ENCODE measurements at regions not wholly inside any gene's neighbourhood (a gene's known extent, or its start where the extent isn't known, plus 50 kb on each side); places are given as distances from the start of the nearest gene placed in this dataset.

DNA sequence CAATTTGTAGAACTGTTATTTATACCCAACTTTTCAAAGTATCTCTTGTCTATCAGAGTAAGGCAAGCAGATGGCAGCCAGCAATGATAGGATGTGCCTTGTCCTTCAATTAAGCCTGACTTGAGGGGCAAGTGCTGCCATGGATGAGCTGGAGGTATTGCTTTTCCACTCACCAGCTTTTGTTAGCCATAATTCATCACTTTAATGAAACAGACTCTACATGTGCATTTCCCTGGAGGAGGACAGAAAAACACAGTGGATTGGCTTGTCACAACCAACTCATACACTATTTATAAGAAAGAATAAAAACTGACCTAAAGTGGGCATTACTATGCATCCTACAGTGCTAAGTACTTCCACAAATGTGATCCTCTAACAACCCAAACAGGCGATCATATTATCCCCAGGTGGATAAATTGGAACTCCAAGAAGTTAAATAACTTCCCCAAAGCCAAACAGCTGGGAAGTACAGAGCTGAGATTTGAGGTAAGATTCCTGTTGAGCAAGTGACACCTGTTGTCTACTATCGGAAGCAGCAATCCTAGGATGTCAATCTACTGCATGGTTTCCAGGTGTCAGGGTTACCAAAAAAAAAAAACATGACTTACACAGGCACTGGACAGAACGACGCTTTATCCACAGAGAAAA, 73.9 kb upstream of the NRSN1 start:
- TF ChIP-seq, protein P1, sequence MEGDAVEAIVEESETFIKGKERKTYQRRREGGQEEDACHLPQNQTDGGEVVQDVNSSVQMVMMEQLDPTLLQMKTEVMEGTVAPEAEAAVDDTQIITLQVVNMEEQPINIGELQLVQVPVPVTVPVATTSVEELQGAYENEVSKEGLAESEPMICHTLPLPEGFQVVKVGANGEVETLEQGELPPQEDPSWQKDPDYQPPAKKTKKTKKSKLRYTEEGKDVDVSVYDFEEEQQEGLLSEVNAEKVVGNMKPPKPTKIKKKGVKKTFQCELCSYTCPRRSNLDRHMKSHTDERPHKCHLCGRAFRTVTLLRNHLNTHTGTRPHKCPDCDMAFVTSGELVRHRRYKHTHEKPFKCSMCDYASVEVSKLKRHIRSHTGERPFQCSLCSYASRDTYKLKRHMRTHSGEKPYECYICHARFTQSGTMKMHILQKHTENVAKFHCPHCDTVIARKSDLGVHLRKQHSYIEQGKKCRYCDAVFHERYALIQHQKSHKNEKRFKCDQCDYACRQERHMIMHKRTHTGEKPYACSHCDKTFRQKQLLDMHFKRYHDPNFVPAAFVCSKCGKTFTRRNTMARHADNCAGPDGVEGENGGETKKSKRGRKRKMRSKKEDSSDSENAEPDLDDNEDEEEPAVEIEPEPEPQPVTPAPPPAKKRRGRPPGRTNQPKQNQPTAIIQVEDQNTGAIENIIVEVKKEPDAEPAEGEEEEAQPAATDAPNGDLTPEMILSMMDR (conservative IDR thresholded peaks at IDR 0.05; ENCODE audit: low read depth, low read length) = no peak

DNA sequence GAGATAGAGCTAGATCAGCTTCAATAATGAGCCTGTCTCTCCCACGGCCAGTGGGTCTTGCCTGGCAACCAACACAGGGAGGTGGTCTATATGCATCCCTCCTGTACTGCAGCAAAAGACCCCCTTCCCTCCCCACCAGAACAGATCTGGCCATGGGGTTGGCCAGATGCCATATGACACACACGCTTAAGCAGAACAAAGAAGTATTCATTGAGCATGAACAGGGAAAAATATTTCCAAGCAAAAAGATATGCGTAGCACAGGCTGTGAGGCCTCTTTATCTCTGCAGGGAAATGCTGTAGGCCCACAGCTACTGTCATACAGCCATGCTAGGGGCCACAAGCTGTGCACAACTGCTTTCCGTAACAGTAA, 73.4 kb upstream of the NRSN1 start:
- no peak overlapping the region for H3K4me3 ChIP-seq (ENCODE audit: low read length)
- DNase-seq (ENCODE audit: low read depth) = no peak
- TF ChIP-seq, protein P1 (conservative IDR thresholded peaks at IDR 0.05; ENCODE audit: low read depth, low read length) = no peak

More for the DNA sequence above, 73.9 kb upstream of the NRSN1 start:
- H3K4me3 ChIP-seq (ENCODE audit: low read length) = no peak overlapping the region
- DNase-seq (ENCODE audit: low read depth) = no peak

DNA sequence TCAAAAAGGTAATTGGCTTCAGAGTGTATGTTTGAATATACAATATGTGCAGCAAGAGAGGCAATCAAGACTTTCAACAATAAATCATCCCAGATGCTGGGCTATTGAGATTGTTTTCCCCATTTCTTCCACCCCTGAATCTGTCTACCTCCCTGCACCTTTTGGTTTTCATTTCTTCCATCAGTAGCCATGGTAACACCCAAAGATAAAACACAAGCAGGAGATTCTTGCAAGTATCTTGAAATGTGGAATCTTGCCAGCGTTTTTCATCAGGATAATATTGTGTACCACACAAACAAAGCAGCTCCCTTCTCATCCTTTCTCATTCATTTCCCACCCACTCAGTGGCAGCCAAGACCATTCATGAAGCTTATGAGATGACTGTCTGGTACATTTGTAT, 73.0 kb upstream of the NRSN1 start:
- TF ChIP-seq, protein P1 (conservative IDR thresholded peaks at IDR 0.05; ENCODE audit: low read depth, low read length) = no peak
- DNase-seq (ENCODE audit: low read depth) = no peak
- H3K4me3 ChIP-seq (ENCODE audit: low read length) = no peak overlapping the region

DNA sequence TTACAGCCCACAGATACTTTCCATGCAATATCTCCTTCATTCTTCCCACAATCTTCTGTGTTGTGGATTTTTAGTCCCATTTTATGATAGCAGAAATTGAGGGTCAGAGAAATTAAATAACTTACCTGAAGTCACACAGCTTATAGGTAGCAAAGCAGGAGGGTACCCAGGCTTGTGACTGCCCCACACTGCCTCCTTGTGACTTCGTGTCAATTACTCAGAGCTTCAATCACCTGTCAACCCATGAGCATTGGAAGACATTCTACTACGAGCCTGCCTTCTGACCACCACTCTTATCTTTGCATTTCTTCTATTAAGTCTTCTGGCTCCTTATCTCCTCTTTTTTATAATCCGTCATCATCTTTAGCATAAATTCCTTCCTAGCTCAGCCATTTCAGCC, 71.6 kb upstream of the NRSN1 start:
- H3K4me3 ChIP-seq (ENCODE audit: low read length) = no peak overlapping the region
- DNase-seq (ENCODE audit: low read depth) = no peak
- TF ChIP-seq, protein P1 (conservative IDR thresholded peaks at IDR 0.05; ENCODE audit: low read depth, low read length) = no peak

DNA sequence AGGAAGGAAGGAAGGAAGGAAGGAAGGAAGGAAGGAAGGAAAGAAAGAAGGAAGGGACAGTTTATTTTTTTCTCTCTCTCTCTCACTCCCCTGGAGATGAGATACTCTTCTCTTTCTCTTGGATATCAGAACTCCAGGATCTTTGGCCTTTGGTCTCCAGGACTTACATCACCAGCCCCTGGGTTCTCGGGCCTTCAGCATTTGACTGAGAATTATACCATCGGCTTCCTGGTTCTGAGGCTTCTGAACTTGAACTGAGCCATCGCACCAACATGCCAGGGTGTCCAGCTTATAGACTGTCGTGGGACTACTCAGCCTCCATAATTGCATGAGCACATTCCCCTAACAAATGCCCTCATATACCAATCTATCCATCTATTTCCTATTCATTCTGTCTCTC, 69.4 kb upstream of the NRSN1 start:
- TF ChIP-seq, protein P1 (conservative IDR thresholded peaks at IDR 0.05; ENCODE audit: low read depth, low read length) = no peak
- no peak for DNase-seq (ENCODE audit: low read depth)
- H3K4me3 ChIP-seq (ENCODE audit: low read length) = no peak overlapping the region

DNA sequence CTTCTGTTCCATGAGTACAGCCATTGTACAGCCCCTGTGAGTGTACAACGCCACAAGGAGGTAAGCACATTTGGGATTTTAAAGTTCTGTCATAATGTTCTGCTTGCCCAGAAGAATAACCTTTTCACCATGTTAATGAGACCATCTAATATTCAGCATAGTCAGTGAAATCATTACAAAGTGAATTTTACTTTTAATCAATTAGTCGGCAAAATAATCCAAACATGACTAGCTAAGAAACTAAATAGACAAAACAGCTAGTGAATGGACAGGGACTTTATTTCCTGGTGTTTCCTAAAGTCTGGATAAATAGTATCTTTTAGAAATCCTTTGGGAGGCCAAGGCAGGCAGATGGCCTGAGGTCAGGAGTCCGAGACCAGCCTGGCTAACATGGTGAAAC, 69.0 kb upstream of the NRSN1 start:
- no peak overlapping the region for H3K4me3 ChIP-seq (ENCODE audit: low read length)
- TF ChIP-seq, protein P1 (conservative IDR thresholded peaks at IDR 0.05; ENCODE audit: low read depth, low read length) = no peak
- no peak for DNase-seq (ENCODE audit: low read depth)

DNA sequence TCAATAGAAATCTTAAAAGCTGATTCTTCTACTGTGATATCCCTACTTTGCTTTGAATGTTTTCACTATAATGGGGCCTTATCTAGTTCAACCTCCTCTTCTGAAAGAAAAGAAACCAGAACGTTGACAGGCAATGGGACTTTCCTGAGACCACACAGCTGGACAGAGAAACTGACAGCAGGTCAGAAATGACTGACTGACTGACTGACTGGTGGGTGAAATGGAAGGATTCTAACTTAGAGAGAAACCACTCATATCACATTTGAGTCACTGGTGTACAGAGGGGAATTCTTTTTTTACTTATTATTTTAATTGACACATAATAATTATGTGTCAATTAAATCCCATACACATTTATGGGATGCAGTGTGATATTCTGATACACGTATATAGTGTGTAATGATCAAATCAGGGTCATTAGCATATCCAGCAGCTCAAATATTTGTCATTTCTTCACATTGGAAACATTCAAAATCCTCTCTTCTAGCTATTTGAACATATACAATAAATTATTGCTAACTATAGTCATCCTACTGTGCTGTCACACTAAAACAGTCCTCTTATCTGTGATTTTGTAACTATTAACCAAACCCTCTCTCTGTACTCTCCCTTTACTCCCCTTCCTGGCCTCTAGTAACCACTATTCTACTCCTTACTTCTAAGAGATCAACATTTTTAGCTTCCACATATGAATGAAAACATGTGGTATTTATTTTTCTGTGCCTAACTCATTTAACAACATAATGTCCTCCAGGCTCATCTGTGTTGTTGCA, 64.8 kb upstream of the NRSN1 start:
- TF ChIP-seq, protein P1 (conservative IDR thresholded peaks at IDR 0.05; ENCODE audit: low read depth, low read length) = no peak
- H3K4me3 ChIP-seq (ENCODE audit: low read length) = no peak overlapping the region
- no peak for DNase-seq (ENCODE audit: low read depth)
